NB4 (cell line): ENCODE measurements at regions not wholly inside any gene's neighbourhood (a gene's known extent, or its start where the extent isn't known, plus 50 kb on each side); places are given as distances from the start of the nearest gene placed in this dataset.

ENCODE experiments used
- MYC ChIP-seq: IDR thresholded peaks from 2 replicates; pipeline ENCODE4 v1.6.1; 2011; ENCODE audit warnings: low read depth, low read length
- TF ChIP-seq, protein P1 (sequence below): IDR thresholded peaks from one replicate; pipeline ENCODE4 v1.5.1; 2012; ENCODE audit warnings: low read depth, low read length
- TF ChIP-seq, protein P2 (sequence below): IDR thresholded peaks from 2 replicates; pipeline ENCODE4 v1.6.1; 2011; ENCODE audit warnings: low read depth, low read length

DNA sequence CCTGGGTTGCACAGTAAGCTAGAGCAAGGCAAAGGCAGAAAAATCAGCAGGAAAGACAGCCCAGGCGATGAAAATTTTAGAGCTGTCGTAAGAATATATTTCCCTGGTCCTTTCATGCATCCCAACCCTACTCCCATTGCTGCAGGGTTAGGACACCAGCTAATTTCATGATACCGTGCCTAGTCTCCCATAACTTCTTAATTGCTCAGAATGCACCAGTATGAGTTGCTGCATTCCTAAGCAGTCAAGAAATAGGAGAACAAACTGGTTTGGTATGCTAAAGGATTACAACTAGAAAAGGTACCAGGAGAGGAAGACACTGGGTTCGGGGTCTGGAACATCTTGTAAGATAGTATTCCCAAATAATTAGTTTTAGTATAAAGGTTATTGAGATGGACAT lies 269.4 kb upstream of the NRXN1 start:
- TF ChIP-seq MYC = no peak
- TF ChIP-seq, protein P1, sequence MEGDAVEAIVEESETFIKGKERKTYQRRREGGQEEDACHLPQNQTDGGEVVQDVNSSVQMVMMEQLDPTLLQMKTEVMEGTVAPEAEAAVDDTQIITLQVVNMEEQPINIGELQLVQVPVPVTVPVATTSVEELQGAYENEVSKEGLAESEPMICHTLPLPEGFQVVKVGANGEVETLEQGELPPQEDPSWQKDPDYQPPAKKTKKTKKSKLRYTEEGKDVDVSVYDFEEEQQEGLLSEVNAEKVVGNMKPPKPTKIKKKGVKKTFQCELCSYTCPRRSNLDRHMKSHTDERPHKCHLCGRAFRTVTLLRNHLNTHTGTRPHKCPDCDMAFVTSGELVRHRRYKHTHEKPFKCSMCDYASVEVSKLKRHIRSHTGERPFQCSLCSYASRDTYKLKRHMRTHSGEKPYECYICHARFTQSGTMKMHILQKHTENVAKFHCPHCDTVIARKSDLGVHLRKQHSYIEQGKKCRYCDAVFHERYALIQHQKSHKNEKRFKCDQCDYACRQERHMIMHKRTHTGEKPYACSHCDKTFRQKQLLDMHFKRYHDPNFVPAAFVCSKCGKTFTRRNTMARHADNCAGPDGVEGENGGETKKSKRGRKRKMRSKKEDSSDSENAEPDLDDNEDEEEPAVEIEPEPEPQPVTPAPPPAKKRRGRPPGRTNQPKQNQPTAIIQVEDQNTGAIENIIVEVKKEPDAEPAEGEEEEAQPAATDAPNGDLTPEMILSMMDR = no peak
- TF ChIP-seq, protein P2, sequence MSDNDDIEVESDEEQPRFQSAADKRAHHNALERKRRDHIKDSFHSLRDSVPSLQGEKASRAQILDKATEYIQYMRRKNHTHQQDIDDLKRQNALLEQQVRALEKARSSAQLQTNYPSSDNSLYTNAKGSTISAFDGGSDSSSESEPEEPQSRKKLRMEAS = no peak
